ENCODE measurements at regions not wholly inside any gene's neighbourhood (a gene's known extent, or its start where the extent isn't known, plus 50 kb on each side); places are given as distances from the start of the nearest gene placed in this dataset.

DNA sequence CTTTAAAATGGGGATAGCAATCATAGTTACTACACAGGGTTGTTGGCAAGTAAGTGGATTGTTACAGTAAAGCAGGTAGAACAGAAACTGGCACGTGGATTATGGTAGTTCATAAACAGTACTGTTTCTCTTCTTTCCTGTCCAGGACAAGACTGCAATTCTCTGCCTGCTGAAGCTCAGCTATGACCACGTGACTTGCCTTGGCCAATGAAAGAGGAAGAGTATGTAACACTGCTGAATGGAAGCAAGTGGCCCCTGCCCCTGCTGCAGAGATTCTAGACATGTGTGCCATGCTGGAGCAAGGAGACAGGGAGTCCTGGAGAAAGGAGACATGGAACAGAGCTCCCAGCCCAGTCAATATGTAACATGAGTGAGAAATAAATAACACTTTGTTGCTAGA lies 66.6 kb upstream of the TOX3 start:
- Histone ChIP-seq H3K27ac (ENCODE audit: low read depth, low read length) (no peak overlapping the region), H3K79me2 (ENCODE audit: control insufficient read depth, insufficient read depth, low read length, poor library complexity) (no peaks in the 10 kb centered on the region), H2BK120ac (ENCODE audit: insufficient read depth, low read length, poor library complexity) (no peak overlapping the region), H3K4me3 (ENCODE audit: low read depth, low read length) (no peak overlapping the region), H3K18ac (ENCODE audit: low read length) (no peak overlapping the region), H3K4me2 (ENCODE audit: low read length) (no peak overlapping the region), H3K9ac (ENCODE audit: low read length) (no peak overlapping the region), H3K9me3 (ENCODE audit: insufficient read depth, low read depth, low read length) (peaks cover 2% of the 10 kb centered on the region), H2AFZ (ENCODE audit: insufficient read depth, low read length, poor library complexity) (no peak overlapping the region), H2BK12ac (ENCODE audit: low read length) (no peak overlapping the region), H4K91ac (ENCODE audit: low read depth, low read length) (no peak overlapping the region), H3K4ac (ENCODE audit: low read depth, low read length) (no peak overlapping the region), H2BK5ac (ENCODE audit: low read depth, low read length, poor library complexity) (no peak overlapping the region), H3K79me1 (ENCODE audit: low read length) (no peaks in the 10 kb centered on the region), H3K4me1 (ENCODE audit: control insufficient read depth in 1 of 2, insufficient read depth in 2 of 2, low read length in 2 of 2) (no peaks in the 10 kb centered on the region), H3K23ac (ENCODE audit: low read length) (no peak overlapping the region), H3K27me3 (ENCODE audit: insufficient read depth, low read length) (no peaks in the 10 kb centered on the region), H3K14ac (ENCODE audit: low read length) (no peak overlapping the region), H4K12ac (ENCODE audit: low read depth, low read length) (no peak overlapping the region), H4K8ac (ENCODE audit: low read depth, low read length) (no peak overlapping the region), H2AK5ac (ENCODE audit: low read length) (no peak overlapping the region), H3K36me3 (ENCODE audit: control insufficient read depth in 1 of 2, insufficient read depth in 2 of 2, low read length in 2 of 2) (no peaks in the 10 kb centered on the region)
- DNase-seq = no peak
- WGBS (ENCODE audit: extremely low coverage, insufficient coverage, insufficient read length) = no CpG with 5 or more reads among the region's 2 CpGs

DNA sequence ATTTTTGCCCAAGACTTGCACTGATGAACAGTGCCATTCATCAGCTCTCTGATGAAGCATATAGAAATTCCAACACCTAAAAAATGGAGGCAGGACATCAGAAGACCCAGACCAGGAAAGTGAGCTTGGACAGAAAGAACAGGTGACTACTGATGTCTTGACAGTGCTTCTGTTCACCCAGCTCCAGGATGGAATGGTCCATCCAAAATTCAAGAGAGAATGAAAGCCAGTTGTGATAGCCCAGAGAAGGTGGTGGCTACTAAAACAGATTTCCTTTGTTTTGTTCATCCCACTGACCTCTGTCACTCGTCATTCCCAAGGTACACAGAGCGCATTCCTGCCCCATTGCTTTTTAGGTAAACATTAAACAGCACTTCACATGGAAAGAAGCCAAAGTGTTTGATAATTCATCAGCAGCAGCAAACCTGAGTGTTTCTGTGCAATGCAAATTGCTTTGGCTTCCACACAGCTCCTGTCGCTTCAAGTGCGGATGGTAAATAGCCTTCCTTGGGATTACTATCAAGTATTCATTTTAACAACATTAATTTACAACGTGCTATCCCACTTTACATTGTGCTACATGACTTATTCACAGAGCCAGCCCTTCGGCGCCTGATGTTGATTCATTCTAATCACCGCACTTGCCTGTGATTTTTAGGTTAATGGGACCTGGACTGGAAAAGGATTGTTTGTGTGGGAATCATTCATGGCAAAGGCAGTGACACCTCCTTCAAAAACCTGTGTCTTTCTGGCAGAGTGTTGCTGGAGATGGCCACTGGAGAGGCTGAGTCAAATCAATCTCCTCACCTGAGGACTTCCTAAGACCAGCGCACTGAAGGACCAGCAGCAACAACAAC lies 65.1 kb upstream of the TOX3 start:
- Histone ChIP-seq H3K4ac (ENCODE audit: low read depth, low read length) (no peak overlapping the region), H3K27me3 (ENCODE audit: insufficient read depth, low read length) (no peaks in the 10 kb centered on the region), H4K12ac (ENCODE audit: low read depth, low read length) (no peak overlapping the region), H3K18ac (ENCODE audit: low read length) (no peak overlapping the region), H3K4me1 (ENCODE audit: control insufficient read depth in 1 of 2, insufficient read depth in 2 of 2, low read length in 2 of 2) (no peaks in the 10 kb centered on the region), H3K4me2 (ENCODE audit: low read length) (no peak overlapping the region), H2BK5ac (ENCODE audit: low read depth, low read length, poor library complexity) (no peak overlapping the region), H4K91ac (ENCODE audit: low read depth, low read length) (no peak overlapping the region), H4K8ac (ENCODE audit: low read depth, low read length) (no peak overlapping the region), H3K23ac (ENCODE audit: low read length) (no peak overlapping the region), H2BK12ac (ENCODE audit: low read length) (no peak overlapping the region), H2AFZ (ENCODE audit: insufficient read depth, low read length, poor library complexity) (no peak overlapping the region), H3K4me3 (ENCODE audit: low read depth, low read length) (no peak overlapping the region), H3K79me1 (ENCODE audit: low read length) (no peaks in the 10 kb centered on the region), H3K9ac (ENCODE audit: low read length) (no peak overlapping the region), H3K9me3 (ENCODE audit: insufficient read depth, low read depth, low read length) (peaks cover 2% of the 10 kb centered on the region), H3K36me3 (ENCODE audit: control insufficient read depth in 1 of 2, insufficient read depth in 2 of 2, low read length in 2 of 2) (no peaks in the 10 kb centered on the region), H2BK120ac (ENCODE audit: insufficient read depth, low read length, poor library complexity) (no peak overlapping the region), H3K27ac (ENCODE audit: low read depth, low read length) (no peak overlapping the region), H3K14ac (ENCODE audit: low read length) (no peak overlapping the region), H2AK5ac (ENCODE audit: low read length) (no peak overlapping the region), H3K79me2 (ENCODE audit: control insufficient read depth, insufficient read depth, low read length, poor library complexity) (no peaks in the 10 kb centered on the region)
- no CpG with 5 or more reads among the region's 9 CpGs for WGBS (ENCODE audit: extremely low coverage, insufficient coverage, insufficient read length)
- DNase-seq = no peak

DNA sequence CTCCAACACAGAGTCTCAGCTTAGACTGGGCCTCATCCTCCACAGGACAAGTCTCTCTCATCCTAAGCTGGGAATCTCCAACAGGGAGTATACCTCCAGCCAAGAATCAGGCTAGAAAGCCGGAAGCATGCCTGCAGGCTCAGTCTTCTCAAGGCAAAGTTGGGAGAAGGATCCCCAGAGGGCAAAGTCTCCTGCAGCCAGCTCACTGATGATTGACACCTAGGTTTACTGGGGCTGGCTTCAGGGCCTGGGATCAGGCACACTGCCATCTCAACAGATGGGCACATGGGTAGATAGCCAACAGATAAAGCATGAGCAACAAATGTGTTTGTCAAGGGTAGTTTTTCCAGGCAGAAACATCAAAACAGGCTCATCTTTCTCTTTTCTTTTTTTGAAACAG lies 56.1 kb upstream of the TOX3 start:
- no peak overlapping the region for H4K12ac ChIP-seq (ENCODE audit: low read depth, low read length)
- H2BK5ac ChIP-seq (ENCODE audit: low read depth, low read length, poor library complexity) = no peak overlapping the region
- H3K79me1 ChIP-seq (ENCODE audit: low read length) = no peaks in the 10 kb centered on the region
- no peaks in the 10 kb centered on the region for H3K27me3 ChIP-seq (ENCODE audit: insufficient read depth, low read length)
- H2BK120ac ChIP-seq (ENCODE audit: insufficient read depth, low read length, poor library complexity) = no peak overlapping the region
- H3K9ac ChIP-seq (ENCODE audit: low read length) = no peak overlapping the region
- H3K18ac ChIP-seq (ENCODE audit: low read length) = no peak overlapping the region
- H3K4me1 ChIP-seq (ENCODE audit: control insufficient read depth in 1 of 2, insufficient read depth in 2 of 2, low read length in 2 of 2) = no peaks in the 10 kb centered on the region
- H3K23ac ChIP-seq (ENCODE audit: low read length) = no peak overlapping the region
- H3K79me2 ChIP-seq (ENCODE audit: control insufficient read depth, insufficient read depth, low read length, poor library complexity) = no peaks in the 10 kb centered on the region
- no peak overlapping the region for H4K8ac ChIP-seq (ENCODE audit: low read depth, low read length)
- no peaks in the 10 kb centered on the region for H3K9me3 ChIP-seq (ENCODE audit: insufficient read depth, low read depth, low read length)
- no peaks in the 10 kb centered on the region for H3K36me3 ChIP-seq (ENCODE audit: control insufficient read depth in 1 of 2, insufficient read depth in 2 of 2, low read length in 2 of 2)
- no peak overlapping the region for H2BK12ac ChIP-seq (ENCODE audit: low read length)
- no peak overlapping the region for H3K4me3 ChIP-seq (ENCODE audit: low read depth, low read length)
- DNase-seq = no peak
- no peak overlapping the region for H4K91ac ChIP-seq (ENCODE audit: low read depth, low read length)
- no peak overlapping the region for H3K27ac ChIP-seq (ENCODE audit: low read depth, low read length)
- no peak overlapping the region for H3K14ac ChIP-seq (ENCODE audit: low read length)
- WGBS (ENCODE audit: extremely low coverage, insufficient coverage, insufficient read length) = no CpG with 5 or more reads among the region's 1 CpG
- no peak overlapping the region for H2AK5ac ChIP-seq (ENCODE audit: low read length)
- no peak overlapping the region for H3K4me2 ChIP-seq (ENCODE audit: low read length)
- H3K4ac ChIP-seq (ENCODE audit: low read depth, low read length) = no peak overlapping the region
- no peak overlapping the region for H2AFZ ChIP-seq (ENCODE audit: insufficient read depth, low read length, poor library complexity)

DNA sequence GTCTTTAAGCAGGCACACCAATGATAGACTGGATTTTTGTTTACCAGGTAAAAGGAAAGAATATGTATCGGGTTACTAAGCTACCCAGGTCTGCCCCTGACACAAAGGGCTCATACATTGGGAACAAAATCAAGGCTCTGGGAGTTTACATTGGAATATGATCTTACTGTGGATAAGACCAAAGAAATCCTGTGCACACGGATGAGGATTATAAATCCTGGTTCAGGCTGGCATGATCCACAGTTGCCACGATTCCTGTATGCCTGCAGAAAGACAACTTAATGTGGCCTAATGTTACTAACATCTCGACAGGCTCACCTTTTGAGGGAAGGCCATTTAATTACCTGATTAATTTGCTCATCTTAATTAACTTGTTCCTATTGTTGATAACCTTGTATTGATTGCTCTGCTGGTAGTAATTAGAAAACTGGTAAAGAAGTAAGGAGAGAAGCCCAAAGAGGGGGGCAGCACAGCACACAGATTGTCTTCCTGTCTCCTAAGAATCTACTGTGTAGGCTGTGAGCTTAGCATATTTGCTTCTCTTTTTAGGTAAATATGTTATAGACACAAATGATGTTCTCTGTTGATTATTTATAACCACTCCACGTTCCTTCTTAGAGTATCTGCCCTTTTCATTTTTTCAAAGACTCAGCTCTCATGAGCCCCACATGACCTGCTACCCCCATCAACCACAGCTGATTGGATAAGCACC lies 51.0 kb upstream of the TOX3 start:
- Histone ChIP-seq H2BK5ac (ENCODE audit: low read depth, low read length, poor library complexity) (no peak overlapping the region), H3K4me3 (ENCODE audit: low read depth, low read length) (no peak overlapping the region), H2BK120ac (ENCODE audit: insufficient read depth, low read length, poor library complexity) (no peak overlapping the region), H4K8ac (ENCODE audit: low read depth, low read length) (no peak overlapping the region), H3K79me2 (ENCODE audit: control insufficient read depth, insufficient read depth, low read length, poor library complexity) (no peaks in the 10 kb centered on the region), H4K91ac (ENCODE audit: low read depth, low read length) (no peak overlapping the region), H3K4me1 (ENCODE audit: control insufficient read depth in 1 of 2, insufficient read depth in 2 of 2, low read length in 2 of 2) (no peaks in the 10 kb centered on the region), H3K27me3 (ENCODE audit: insufficient read depth, low read length) (no peaks in the 10 kb centered on the region), H3K27ac (ENCODE audit: low read depth, low read length) (no peak overlapping the region), H3K36me3 (ENCODE audit: control insufficient read depth in 1 of 2, insufficient read depth in 2 of 2, low read length in 2 of 2) (no peaks in the 10 kb centered on the region), H4K12ac (ENCODE audit: low read depth, low read length) (no peak overlapping the region), H3K23ac (ENCODE audit: low read length) (no peak overlapping the region), H3K4ac (ENCODE audit: low read depth, low read length) (no peak overlapping the region), H2AK5ac (ENCODE audit: low read length) (no peak overlapping the region), H3K9ac (ENCODE audit: low read length) (no peak overlapping the region), H3K9me3 (ENCODE audit: insufficient read depth, low read depth, low read length) (no peaks in the 10 kb centered on the region), H3K14ac (ENCODE audit: low read length) (no peak overlapping the region), H2BK12ac (ENCODE audit: low read length) (no peak overlapping the region), H3K18ac (ENCODE audit: low read length) (no peak overlapping the region), H3K79me1 (ENCODE audit: low read length) (no peaks in the 10 kb centered on the region), H3K4me2 (ENCODE audit: low read length) (no peak overlapping the region), H2AFZ (ENCODE audit: insufficient read depth, low read length, poor library complexity) (no peak overlapping the region)
- no peak for DNase-seq
- WGBS (ENCODE audit: extremely low coverage, insufficient coverage, insufficient read length) = no CpG with 5 or more reads among the region's 5 CpGs
